Body of pancreas (tissue), 4 donors: ENCODE measurements at regions not wholly inside any gene's neighbourhood (a gene's known extent, or its start where the extent isn't known, plus 50 kb on each side); places are given as distances from the start of the nearest gene placed in this dataset.

Experiments used
- CTCF ChIP-seq, 7 experiments: fragments of 450-650 bp in 4 of 7; fragments of 200-600 bp in 3 of 7; sonication (generic) in 3 of 7; IDR thresholded peaks; one replicate each; pipeline ENCODE4 v1.5.1; 2016 to 2019; ENCODE audit warnings: antibody characterized with exemption in 7 of 7
- POLR2A ChIP-seq, 3 donors: fragments of 450-650 bp; IDR thresholded peaks; one replicate each; pipeline ENCODE4 v1.6.1; 2016; ENCODE audit warnings: antibody characterized with exemption in 3 of 3, mild to moderate bottlenecking in 2 of 3

DNA sequence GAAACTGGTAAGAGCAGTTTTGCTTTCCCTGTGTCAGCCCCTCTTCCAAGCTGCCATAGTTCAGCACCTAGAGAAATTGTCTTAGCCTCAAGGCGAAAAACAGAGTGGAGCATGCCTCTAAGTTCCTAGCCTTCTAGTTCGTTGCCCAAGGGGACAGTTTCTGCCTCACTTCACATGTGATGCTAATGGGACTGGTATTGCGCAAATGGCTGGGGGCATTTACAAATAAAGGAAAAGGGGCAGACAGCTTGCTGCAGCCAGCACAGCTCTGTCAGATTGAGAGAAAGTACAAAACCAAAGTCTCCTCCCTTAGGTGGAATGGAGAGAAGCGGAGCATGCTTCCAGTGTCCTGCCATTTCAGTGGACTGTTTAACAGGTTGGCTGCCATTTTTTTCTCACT, 567.7 kb downstream of the ETV1 start:
- TF ChIP-seq CTCF (IDR thresholded peaks at IDR 0.05) = no peak
- no peak for TF ChIP-seq POLR2A (IDR thresholded peaks at IDR 0.05)
